T-helper 2 cell treated with Interferon-gamma antibody and Interleukin-4, amounts not matched to agents 100 ng/mL and 5 ng/mL, for 36 hours (primary cell): ENCODE measurements at regions not wholly inside any gene's neighbourhood (a gene's known extent, or its start where the extent isn't known, plus 50 kb on each side); places are given as distances from the start of the nearest gene placed in this dataset.

Experiments used
- intact Hi-C: fragments of 100-400 bp; cut with micrococcal nuclease; formaldehyde crosslinking; loops from one replicate; pipeline ENCODE4 v1.15.1; 2023

DNA sequence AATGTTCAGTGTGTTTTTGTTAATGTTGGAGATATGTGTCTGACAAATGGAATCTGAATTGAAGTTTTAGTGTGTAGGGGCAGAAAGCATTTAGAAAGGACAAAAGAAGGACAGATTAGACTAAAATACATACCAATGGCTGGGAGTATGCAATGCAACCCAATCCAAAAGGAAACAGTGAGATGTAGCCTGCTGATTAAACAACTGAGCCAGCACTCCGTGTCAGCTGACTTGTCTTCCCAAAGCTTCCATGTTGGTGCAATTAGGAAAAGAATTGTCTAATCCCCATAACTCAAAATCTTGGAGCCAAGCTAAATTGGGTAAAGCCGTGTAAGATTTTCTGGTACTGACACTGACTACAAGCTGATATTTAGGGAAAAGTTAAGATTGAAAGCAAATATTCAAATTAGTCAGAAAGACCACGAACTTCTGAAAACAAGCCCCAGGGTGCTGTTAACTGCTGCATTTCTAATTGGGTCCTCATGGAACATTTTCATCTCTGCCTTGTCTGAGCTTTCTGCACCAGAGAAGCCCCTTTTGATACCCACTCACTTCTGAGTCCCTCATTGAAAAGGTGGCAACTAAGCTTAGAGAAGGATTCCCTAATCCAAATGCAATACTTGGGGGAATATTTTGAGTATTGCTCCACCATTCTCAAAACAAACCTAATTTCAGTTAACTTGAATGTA is 109.1 kb downstream of the DAD1 start:
- intact Hi-C loops, result loop anchor here (10.0 kb wide), 1 partner anchor 95 kb away; no protein-coding TSS in a partner anchor

DNA sequence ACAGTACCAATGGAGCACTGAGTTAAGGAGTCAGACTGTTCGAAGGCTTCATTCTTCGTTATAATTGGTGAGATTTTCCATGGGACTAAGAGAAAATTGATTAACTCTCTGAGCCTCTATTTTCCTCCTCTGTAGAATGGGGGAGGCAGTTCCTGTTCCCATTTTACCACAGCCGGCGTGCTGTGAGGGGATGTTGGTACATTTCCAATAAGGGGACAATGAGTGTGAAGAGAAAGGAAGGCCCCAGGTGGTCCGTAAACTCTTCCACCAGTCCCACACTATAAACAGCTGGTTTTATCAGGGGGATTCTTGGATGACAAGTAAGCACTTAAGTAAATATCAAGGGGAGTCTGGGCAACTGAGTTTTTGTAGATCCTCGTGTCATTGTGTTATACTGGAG is 109.9 kb downstream of the DAD1 start:
- intact Hi-C loops, result loop anchor here (10.0 kb wide), 1 partner anchor 94 kb away; no protein-coding TSS in a partner anchor

DNA sequence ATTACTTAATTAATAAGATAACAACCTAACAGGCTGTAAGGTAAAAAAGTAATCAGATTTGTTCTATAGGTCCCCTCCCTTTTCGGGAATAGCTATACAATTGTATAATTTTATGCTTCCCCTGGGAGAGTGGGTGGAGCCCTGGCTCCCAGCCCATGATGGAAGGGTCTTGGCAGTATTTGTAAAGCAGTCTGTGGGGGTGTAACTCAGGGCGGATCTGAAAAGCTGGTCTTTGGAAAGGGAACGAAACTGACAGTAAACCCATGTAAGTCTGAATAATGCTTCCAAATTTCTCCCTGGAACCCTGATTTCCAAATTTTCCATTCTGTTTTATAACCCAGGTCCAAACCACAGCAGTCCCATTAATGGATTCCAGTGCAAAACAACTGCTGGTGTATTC is 110.4 kb downstream of the DAD1 start:
- intact Hi-C loops, result loop anchor here (10.0 kb wide), 1 partner anchor 94 kb away; no protein-coding TSS in a partner anchor

DNA sequence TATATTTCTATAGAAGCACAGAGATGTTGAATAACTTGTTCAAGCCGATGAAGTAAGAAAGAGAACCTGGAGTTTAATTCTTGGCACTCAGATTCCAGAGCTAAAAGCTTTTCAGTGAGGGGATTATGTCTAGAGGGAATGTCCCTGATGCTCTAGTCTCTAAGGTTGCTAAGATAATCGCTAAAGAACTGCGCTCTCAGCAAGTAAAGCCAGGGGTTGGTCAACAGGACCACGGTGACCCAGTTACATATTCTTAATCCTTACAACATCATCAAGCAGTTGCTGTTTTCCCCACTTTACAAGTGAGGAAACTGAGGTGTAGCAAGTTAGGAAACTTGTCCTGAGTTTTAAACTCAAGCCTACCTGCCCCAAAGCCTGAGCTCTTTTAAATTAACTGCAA is 110.8 kb downstream of the DAD1 start:
- intact Hi-C loops, result loop anchor here (10.0 kb wide), 1 partner anchor 93 kb away; no protein-coding TSS in a partner anchor

DNA sequence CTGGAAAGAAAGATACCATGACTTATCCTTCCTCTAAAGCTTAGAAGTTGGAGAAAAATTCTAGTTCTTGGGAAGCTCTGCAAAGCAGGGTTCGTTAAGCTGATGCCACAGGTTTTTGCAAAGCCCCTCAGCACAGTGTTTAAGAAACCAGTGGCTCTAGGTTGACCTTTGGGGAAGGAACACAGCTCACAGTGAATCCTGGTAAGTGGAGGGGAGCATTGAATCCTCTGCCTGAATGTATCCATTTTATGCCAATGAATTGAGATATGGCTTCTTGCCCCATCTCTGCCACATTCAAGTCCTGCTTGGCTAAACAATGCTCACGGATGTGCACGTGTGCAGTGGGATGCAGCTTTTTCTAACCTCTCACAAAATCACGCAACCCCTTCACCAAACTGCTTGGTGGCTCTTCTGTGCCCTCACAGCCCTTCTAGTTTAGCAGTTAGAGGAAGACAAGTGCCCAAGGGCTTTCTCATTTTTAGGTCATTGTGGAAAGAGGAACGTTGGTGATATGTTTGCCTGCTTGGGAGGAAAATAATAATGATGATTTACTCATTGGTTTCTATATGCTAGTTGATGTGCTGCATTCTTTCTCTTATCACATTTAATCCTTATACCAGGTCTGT is 111.3 kb downstream of the DAD1 start:
- intact Hi-C loops, result loop anchor here (10.0 kb wide), 1 partner anchor 93 kb away; no protein-coding TSS in a partner anchor

DNA sequence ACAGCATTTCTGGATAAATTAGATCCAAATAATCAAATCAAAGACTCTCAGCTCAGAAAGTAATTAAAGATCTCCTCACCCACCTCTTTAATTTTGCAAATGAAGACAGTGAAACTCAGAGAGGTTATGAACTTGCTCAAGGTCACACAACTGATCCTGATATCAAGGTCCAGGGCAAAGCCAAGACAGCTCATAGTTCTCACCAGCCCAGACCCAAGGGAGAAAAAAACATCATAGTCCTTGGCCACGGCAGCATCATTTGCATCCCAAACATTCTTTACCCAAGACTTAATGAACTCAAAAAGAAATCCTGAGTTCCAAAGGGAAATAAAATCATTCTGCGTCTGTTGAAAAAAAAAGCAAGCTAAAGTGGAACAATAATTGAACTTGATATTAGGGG is 112.1 kb downstream of the DAD1 start:
- intact Hi-C loops, result loop anchor here (10.0 kb wide), 1 partner anchor 92 kb away; no protein-coding TSS in a partner anchor

DNA sequence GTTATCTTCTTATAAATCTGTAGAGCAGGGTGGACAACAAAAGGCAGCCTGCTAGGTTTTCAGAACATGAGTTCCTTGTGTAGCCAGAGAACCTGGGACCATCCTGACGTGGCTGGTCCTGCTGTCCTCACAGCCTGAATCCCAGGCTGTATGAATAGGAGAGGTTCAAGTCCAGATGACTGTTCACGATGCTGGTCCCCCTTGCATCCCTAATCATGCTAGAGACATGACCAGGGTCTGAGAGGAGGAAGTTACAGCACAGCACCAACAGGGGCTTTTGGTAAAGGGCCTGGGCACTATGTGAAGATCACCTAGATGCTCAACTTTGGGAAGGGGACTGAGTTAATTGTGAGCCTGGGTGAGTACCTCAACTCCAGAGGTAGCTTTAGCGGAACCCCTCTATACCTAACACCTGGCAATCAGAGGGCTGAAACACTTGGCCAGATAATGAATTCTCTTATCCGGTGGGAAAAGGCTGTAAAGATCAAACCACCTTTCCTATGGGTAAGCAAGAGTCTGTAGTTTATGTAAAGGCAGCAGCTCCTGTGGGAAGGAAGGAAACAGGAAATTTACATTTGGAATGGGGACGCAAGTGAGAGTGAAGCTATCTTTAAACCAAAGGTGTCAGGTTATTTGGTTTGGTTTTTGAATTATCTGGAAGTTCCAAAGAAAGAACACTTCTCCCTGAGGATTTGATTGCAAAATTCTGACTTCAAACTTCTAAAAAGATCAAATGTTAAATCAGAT is 112.8 kb downstream of the DAD1 start:
- intact Hi-C loops, result loop anchor here (10.0 kb wide), 1 partner anchor 91 kb away; no protein-coding TSS in a partner anchor

DNA sequence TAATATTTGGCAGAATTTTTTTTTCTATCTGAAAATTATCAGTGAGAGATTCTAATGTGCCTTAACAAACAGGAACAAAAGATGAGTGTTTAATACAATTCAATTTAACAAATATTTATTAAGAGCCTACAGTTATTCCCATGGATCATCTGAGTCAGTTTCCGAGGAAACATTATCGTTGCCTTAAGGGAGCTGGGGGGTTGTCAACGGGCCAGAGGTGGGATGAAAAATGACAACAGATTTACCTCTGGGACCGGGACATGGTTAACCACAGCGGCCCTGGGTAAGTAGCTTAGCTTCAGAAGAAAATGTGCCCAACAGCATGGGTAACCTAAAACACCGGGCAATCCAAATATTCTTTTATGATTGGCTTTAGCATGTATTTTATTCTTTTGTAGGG is 113.6 kb downstream of the DAD1 start:
- intact Hi-C loops, result loop anchor here (10.0 kb wide), 1 partner anchor 91 kb away; no protein-coding TSS in a partner anchor

DNA sequence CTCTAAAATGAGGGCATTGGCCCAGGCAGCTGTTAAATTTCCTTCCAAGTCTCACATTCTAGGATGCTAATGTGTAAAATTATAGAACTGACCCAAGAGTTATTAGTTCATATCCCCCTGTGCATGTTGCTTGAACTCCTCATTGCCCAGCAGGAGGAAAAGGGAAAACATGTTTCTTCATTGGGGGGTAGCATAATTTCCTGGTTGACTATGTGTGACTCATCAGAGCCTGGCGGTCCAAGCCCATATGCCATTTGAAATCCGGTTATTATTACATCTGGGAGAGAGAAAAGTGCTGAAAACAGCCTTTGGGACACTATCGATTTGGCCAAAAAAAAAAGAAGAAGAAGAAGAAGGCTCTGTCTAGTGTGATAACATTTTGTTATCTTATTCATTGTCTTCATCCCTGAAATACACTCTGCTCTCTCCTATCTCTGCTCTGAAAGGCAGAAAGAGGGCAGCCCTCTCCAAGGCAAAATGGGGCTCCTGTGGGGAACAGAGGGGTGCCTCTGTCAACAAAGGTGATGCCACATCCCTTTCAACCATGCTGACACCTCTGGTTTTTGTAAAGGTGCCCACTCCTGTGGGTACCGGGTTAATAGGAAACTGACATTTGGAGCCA is 114.2 kb downstream of the DAD1 start:
- intact Hi-C loops, result loop anchor here (10.0 kb wide), 1 partner anchor 90 kb away; no protein-coding TSS in a partner anchor

DNA sequence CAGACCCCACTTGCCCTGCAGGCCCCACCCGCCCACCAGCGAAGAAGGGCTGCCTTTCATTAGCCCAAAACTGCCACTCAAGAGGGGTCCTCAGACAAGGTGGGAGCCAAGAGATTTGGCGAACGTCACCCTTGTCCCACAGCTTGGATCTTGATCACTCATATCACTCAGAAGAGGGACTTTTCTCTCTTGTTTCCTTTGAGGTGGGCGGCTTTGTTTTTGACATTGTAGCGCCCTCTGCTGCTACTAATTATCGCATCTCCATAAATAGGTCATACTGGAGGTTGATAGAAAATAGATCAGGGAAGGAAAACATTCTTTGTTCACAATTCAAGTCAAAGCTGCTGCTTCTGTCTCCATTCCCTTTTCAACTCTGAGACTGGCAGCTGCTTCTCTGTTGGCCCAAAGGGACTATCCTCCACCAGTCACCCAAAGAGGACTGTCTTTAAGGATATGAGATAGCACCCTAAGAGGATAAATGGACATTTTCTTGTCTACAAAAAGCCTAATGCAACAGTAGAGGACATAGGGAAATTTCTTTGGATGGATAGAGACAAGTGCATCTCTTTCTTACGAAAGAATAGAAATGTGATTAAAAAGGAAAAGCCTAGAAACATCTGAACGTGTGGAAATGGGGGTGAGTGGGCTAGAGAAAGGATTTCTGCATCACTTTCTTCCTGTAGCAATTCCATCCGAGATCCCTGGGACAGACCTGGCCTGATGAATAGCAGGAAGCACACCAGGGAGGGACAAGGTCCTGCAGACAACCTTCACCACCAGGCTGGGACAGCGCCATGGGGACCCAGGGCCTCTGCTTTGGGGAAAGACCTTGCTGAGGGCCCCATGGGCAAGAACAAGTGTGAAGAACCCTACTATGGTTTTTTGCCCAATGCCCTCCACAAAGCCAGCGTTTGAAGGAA is 115.8 kb downstream of the DAD1 start:
- intact Hi-C loops, result loop anchor here (10.0 kb wide), 1 partner anchor 88 kb away; no protein-coding TSS in a partner anchor

DNA sequence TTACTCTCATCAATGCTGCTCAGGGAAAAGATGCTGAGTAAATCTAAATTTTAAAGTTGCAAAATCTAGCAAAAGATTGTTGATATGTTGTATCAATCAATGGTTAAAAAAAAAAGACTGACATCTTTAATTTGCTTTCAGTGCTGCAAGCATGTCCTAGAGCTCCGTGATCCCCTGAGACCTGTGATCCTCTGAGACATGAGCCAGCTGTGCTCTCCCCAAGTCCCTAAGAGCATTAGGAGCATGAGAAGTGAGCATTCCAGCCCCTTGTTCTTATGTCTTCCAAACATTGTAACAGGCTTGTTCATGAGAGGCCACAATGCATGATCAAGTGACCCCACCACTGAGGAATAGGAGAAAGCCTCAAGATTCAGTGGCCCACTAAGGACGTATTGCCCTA is 116.6 kb downstream of the DAD1 start:
- intact Hi-C loops, result loop anchor here (10.0 kb wide), 1 partner anchor 88 kb away; no protein-coding TSS in a partner anchor

DNA sequence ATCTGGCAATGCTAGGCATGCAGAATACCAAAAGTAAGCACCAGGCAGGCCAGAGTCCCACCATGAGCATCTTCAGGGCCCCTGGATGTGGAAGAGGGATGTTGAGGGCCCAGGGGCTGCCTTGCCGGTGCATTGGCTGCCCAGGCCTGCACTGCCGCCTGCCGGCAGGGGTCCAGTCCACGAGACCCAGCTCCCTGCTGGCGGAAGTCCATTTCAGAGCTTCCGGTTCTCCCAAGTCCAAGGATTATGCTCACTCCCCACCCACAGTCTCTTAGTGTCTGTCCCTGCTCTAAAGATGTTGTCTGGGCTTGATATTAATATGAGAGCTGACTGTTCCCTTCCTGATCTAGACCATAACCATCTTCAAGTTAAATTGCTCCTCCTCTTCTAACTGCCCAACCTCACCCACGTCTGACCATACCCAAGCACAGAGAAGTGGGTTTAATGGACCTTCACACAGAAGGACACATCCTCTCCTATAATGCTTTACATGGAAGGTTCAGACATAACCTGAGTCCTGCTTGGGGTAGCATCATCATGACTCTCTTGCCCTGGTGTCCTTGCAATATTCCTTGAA is 117.4 kb downstream of the DAD1 start:
- intact Hi-C loops, result loop anchor here (10.0 kb wide), 1 partner anchor 87 kb away; no protein-coding TSS in a partner anchor

DNA sequence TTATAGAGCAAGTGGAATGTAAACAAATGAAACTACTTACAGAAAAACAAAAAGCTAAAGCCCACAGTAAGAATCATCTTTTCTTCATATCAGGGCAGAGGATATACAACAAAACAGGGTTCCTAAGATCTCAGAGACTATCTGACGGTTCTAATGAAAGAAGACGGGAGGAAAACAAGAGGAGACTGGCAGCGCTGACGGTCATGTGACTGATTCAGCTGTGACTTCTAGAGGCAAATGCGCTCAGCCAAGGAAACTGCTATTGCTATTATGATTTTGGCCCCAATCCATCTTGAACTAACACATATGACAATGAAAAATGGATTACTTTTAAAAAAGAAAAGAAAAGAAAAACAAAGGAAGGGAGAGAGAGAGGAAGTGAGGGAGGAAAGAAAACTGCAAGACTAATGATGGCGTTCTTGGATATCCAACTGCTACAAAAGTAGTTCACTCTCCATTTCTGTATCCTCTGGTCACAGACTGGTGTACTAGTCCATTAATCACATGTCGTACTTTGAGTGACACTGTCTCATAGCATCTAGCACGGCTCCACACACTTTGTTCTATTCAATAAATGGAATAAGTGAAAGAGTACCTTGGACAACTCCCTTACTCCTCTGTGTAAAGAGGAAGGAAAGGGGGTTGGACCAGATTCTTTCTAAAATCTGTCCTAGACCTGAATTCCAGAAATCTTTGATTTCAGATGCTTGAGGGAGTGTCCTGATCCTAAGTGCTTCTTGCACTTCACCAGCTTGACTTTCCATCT is 119.3 kb downstream of the DAD1 start:
- intact Hi-C loops, result loop anchor here (10.0 kb wide), 1 partner anchor 85 kb away; no protein-coding TSS in a partner anchor

DNA sequence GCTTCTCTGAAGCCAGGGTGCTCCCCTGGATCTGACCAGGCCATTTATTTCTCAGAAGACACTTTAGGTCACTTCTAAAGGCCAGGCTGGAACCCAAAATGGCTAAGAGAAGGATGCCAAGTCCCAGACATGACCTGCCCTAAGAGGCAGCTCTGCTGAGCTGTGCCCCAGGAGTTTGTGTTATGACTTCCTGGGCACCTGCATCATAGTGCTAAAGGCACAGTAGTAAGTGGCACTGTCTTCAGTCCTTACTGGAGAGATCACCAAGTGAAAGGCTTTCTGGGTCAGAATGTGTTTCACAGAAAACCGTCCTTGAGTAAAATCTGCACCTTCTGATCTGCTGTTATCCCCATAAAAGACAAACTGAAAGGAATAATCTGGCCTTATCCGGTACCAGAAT is 120.2 kb downstream of the DAD1 start:
- intact Hi-C loops, result no loop called here

DNA sequence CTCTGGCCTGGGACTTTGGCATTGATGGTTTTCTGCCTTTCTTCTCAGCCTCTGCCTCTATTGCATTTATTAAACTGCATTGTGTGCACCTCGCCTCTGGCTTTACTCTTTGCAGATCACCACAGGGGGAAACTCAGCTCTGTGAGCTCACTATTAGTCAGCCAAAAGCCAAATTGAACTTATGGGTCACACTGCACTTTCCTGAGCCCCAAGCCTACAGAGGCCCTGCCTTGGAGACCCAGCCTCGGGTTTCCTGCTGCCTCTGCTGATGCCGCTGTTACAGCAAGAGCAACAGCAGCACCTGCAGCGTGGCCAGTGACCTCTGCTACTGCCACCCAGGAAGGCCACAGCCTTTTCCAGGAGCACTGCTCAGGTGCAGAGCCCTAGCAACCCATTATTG is 122.5 kb downstream of the DAD1 start:
- intact Hi-C loops, result no loop called here

DNA sequence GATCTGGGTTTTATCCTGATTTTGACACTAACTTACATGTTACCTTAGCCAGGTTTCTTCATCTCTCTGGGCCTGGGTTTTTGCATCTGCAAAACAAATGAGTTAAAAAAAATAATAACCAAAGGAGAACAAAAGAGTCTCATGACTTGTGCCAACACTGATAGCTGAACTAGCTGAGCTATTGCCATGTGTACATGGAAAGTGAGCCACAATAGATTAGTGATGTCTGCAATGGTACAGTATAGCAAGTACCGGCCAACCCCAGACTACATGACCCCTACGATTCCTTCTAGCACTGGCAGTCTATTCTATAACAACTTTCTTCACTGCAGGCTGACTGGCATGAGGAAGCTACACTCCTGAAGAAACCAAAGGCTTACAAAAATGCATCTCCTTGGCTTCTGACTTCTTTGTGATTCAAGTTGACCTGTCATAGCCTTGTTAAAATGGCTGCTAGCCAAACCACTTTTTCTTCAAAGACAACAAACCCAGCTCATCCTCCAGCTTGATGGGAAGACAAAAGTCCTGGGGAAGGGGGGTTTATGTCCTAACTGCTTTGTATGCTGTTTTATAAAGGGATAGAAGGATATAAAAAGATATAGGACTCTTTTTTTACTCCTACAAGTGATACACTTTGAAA is 123.7 kb downstream of the DAD1 start:
- intact Hi-C loops, result no loop called here

DNA sequence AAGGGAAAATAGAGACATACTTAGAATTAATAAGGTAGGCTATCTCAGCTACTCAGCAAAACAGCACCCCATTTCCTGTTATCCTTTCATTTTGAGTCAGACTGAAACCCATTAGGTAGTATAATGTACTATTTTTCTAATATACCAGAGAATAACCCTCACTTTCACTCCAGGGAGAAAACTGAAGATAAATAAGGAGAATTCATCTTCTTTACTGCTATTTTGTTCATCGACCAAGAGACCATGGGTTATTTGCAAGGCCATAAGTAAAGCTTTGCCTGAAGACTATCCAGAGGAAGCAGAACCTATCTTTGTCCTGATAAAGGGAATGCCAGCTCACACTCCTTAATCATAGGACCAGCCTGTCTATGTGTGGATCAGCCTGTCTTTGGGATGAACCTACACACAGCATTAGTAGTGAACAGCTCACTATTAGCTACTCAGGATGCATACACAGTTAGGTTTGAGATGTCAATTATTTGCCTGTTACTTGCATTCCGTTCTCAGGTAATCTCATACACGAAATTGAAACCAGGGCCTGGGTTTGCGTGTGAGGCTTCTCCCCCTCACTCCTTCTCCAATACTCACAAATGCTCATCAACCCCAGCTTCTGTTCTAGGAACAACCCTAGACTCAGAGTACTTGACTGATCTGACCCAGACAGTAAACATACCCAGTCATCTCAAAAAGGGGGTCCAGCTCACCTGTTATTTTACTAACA is 124.4 kb downstream of the DAD1 start:
- intact Hi-C loops, result no loop called here

DNA sequence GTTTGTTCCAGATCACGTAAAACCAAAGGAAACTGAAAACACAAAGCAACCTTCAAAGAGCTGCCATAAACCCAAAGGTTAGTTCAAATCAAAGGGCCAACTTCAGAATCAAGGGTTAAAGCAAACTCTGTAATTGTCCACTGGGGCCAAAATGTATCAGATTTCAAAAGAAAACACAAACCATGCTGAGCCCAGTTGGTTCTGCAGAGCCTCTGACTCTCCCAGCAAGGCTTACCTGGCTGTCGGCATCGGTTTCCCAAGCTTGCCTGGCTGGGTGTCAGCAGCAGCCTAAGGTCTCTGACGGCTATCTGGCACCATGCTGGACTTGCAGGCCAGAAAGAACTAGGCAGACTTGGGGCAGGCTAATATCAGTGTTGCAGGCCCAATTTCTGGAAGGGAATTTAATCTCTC is 125.3 kb downstream of the DAD1 start:
- intact Hi-C loops, result no loop called here
